ENCODE measurements at regions not wholly inside any gene's neighbourhood (a gene's known extent, or its start where the extent isn't known, plus 50 kb on each side); places are given as distances from the start of the nearest gene placed in this dataset.

- DNase-seq, result no peak
- Mint-ChIP-seq H3K27me3 (ENCODE audit: low read depth) (no peaks in the 10 kb centered on the region), H3K4me1 (ENCODE audit: low read depth) (no peaks in the 10 kb centered on the region), H3K27ac (no peak overlapping the region), H3K4me3 (no peak overlapping the region), H3K9me3 (ENCODE audit: insufficient read depth) (peaks cover 12% of the 10 kb centered on the region), H3K36me3 (ENCODE audit: low read depth) (no peaks in the 10 kb centered on the region)
- ChIA-PET POLR2A (no interaction called here), CTCF (no interaction called here)
- no peak for ATAC-seq
Observed at GRCh38 chr18:1191341-1191740, 286.7 kb downstream of the ADCYAP1 start.

GRCh38 chr18:1213126-1213525 is 308.5 kb downstream of the ADCYAP1 start:
- Mint-ChIP-seq H3K27me3 (ENCODE audit: low read depth) (no peaks in the 10 kb centered on the region), H3K9me3 (ENCODE audit: insufficient read depth) (peaks cover 21% of the 10 kb centered on the region), H3K4me3 (no peak overlapping the region), H3K36me3 (ENCODE audit: low read depth) (no peaks in the 10 kb centered on the region), H3K27ac (no peak overlapping the region), H3K4me1 (ENCODE audit: low read depth) (no peaks in the 10 kb centered on the region)
- ChIA-PET CTCF (no interaction called here), POLR2A (no interaction called here)
- ATAC-seq (no peak), DNase-seq (no peak)

DNA sequence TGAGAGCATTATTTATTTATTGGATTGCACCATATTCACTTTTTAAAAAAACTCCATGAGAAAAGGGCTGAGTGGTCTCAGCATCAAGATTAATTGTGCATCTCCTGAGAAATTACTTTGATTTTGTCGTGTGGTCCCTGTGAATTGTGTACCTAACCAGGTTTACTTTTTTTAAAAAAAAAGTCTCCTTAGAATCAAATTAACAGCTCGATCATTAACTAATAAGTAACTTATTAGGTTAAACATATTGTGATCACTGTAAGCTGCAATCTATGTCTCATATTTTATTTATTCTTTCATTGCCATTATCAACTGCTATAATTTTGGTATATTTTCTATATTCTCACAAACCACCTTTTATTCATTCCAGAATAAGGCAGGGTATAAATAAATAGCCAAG is 318.2 kb downstream of the ADCYAP1 start:
- H3K4me1 Mint-ChIP-seq (ENCODE audit: low read depth), result no peaks in the 10 kb centered on the region
- no peak overlapping the region for H3K4me3 Mint-ChIP-seq
- H3K36me3 Mint-ChIP-seq (ENCODE audit: low read depth), result no peaks in the 10 kb centered on the region
- DNase-seq (no peak), ATAC-seq (no peak)
- H3K27me3 Mint-ChIP-seq (ENCODE audit: low read depth), result no peaks in the 10 kb centered on the region
- ChIA-PET POLR2A (no interaction called here), CTCF (no interaction called here)
- H3K27ac Mint-ChIP-seq, result no peak overlapping the region
- peaks cover 11% of the 10 kb centered on the region for H3K9me3 Mint-ChIP-seq (ENCODE audit: insufficient read depth)

DNA sequence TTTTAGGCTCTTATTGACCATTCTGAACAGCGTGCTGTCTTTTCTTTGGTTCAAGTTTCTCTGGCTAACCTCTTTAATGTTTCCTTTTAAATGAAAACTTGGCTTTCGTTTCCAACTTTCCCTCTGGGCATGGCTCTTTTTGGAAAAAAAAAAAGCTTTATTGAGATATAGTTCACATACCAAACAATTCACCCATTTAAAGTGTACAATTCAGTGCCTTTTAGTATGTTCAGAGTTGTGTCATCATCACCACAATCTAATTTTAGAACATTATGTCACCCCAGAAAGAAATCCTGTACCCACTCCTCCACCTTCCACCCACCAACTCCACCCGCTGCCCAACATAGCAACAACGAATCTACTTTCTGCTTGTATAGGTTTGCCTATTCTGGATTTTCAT is 322.4 kb downstream of the ADCYAP1 start:
- Mint-ChIP-seq H3K27me3 (ENCODE audit: low read depth) (no peaks in the 10 kb centered on the region), H3K4me3 (no peak overlapping the region), H3K27ac (no peak overlapping the region), H3K9me3 (ENCODE audit: insufficient read depth) (peaks cover 5% of the 10 kb centered on the region), H3K36me3 (ENCODE audit: low read depth) (no peaks in the 10 kb centered on the region), H3K4me1 (ENCODE audit: low read depth) (no peaks in the 10 kb centered on the region)
- no peak for ATAC-seq
- ChIA-PET CTCF (no interaction called here), POLR2A (no interaction called here)
- no peak for DNase-seq

- no peak overlapping the region for H3K4me3 Mint-ChIP-seq
- ATAC-seq, result no peak
- ChIA-PET CTCF (no interaction called here), POLR2A (no interaction called here)
- DNase-seq, result no peak
- H3K4me1 Mint-ChIP-seq (ENCODE audit: low read depth), result no peaks in the 10 kb centered on the region
- no peak overlapping the region for H3K27ac Mint-ChIP-seq
- H3K36me3 Mint-ChIP-seq (ENCODE audit: low read depth), result no peaks in the 10 kb centered on the region
- no peaks in the 10 kb centered on the region for H3K27me3 Mint-ChIP-seq (ENCODE audit: low read depth)
- peaks cover 11% of the 10 kb centered on the region for H3K9me3 Mint-ChIP-seq (ENCODE audit: insufficient read depth)
Observed at GRCh38 chr18:1229634-1230033, 325.0 kb downstream of the ADCYAP1 start.

GRCh38 chr18:1232867-1233266 is 328.2 kb downstream of the ADCYAP1 start:
- no peak overlapping the region for H3K27ac Mint-ChIP-seq

DNA sequence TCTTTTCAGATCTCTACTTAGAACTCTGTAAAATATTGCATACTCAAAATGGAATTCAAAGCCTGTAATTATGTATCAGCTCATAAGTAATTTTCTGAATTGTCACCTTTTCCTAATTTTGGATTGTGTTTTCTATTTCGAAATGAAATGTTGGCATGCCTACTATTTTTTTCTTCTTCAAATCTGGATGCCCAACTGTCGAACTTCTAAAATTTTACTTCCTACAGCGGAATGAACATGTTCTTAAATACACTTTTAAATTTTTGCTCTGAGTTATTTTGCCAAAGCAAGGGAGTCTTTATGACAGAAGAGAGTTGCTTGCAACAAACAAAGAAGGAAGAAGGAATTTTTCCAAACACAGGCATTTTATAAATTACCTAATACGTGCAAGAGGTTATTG is 336.0 kb downstream of the ADCYAP1 start:
- Mint-ChIP-seq H3K36me3 (ENCODE audit: low read depth) (no peaks in the 10 kb centered on the region), H3K27ac (no peak overlapping the region), H3K27me3 (ENCODE audit: low read depth) (no peaks in the 10 kb centered on the region), H3K4me3 (no peak overlapping the region), H3K9me3 (ENCODE audit: insufficient read depth) (no peaks in the 10 kb centered on the region), H3K4me1 (ENCODE audit: low read depth) (no peaks in the 10 kb centered on the region)
- POLR2A ChIA-PET, result interaction anchor here (0.7 kb wide), 1 partner anchor 9 kb away, joined by 3 read pairs; no protein-coding TSS in a partner anchor
- CTCF ChIA-PET, result no interaction called here
- ATAC-seq (no peak), DNase-seq (no peak)

More at GRCh38 chr18:1232867-1233266, 328.2 kb downstream of the ADCYAP1 start:
- ChIA-PET POLR2A (no interaction called here), CTCF (no interaction called here)
- no peaks in the 10 kb centered on the region for H3K36me3 Mint-ChIP-seq (ENCODE audit: low read depth)
- H3K9me3 Mint-ChIP-seq (ENCODE audit: insufficient read depth), result peaks cover 14% of the 10 kb centered on the region
- H3K4me3 Mint-ChIP-seq, result no peak overlapping the region
- no peaks in the 10 kb centered on the region for H3K27me3 Mint-ChIP-seq (ENCODE audit: low read depth)
- H3K4me1 Mint-ChIP-seq (ENCODE audit: low read depth), result no peaks in the 10 kb centered on the region
- DNase-seq (no peak), ATAC-seq (no peak)

GRCh38 chr18:1244397-1245122 is 339.9 kb downstream of the ADCYAP1 start:
- ATAC-seq, result no peak
- H3K36me3 Mint-ChIP-seq (ENCODE audit: low read depth), result no peaks in the 10 kb centered on the region
- H3K27ac Mint-ChIP-seq, result no peak overlapping the region
- DNase-seq, result no peak
- H3K4me3 Mint-ChIP-seq, result no peak overlapping the region
- ChIA-PET POLR2A (no interaction called here), CTCF (no interaction called here)
- no peaks in the 10 kb centered on the region for H3K4me1 Mint-ChIP-seq (ENCODE audit: low read depth)
- H3K9me3 Mint-ChIP-seq (ENCODE audit: insufficient read depth), result no peaks in the 10 kb centered on the region
- no peaks in the 10 kb centered on the region for H3K27me3 Mint-ChIP-seq (ENCODE audit: low read depth)

- POLR2A ChIA-PET, result no interaction called here
- DNase-seq, result no peak
- Mint-ChIP-seq H3K9me3 (ENCODE audit: insufficient read depth) (no peaks in the 10 kb centered on the region), H3K4me3 (no peak overlapping the region), H3K27me3 (ENCODE audit: low read depth) (no peaks in the 10 kb centered on the region), H3K27ac (no peak overlapping the region), H3K36me3 (ENCODE audit: low read depth) (no peaks in the 10 kb centered on the region), H3K4me1 (ENCODE audit: low read depth) (no peaks in the 10 kb centered on the region)
- CTCF ChIA-PET, result no interaction called here
- no peak for ATAC-seq
Observed at GRCh38 chr18:1246827-1247226, 342.2 kb downstream of the ADCYAP1 start.

DNA sequence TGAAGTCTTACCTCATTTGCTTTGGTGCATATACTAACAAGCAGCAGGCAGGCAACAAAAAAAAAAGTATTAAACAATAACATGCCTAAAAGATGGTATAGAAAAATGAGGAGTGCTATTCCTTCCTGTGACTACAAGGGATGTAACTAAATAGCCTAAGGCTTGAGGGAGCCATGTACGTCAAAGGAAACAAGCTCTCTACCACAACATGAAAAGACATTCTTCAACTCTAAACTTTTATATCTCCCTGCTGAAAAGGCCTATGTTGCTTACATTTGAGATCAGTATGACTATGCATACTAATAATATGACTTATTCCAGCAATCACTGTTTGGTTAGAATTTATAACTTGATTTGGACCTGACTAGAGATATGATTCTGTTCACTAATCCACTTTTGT is 347.9 kb downstream of the ADCYAP1 start:
- no peak for DNase-seq
- ChIA-PET POLR2A (no interaction called here), CTCF (no interaction called here)
- Mint-ChIP-seq H3K9me3 (ENCODE audit: insufficient read depth) (peaks cover 9% of the 10 kb centered on the region), H3K27me3 (ENCODE audit: low read depth) (no peaks in the 10 kb centered on the region), H3K36me3 (ENCODE audit: low read depth) (no peaks in the 10 kb centered on the region), H3K4me1 (ENCODE audit: low read depth) (no peaks in the 10 kb centered on the region), H3K27ac (no peak overlapping the region), H3K4me3 (no peak overlapping the region)
- ATAC-seq, result no peak

GRCh38 chr18:1252936-1253335 is 348.3 kb downstream of the ADCYAP1 start:
- Mint-ChIP-seq H3K36me3 (ENCODE audit: low read depth) (no peaks in the 10 kb centered on the region), H3K4me1 (ENCODE audit: low read depth) (no peaks in the 10 kb centered on the region), H3K9me3 (ENCODE audit: insufficient read depth) (peaks cover 9% of the 10 kb centered on the region), H3K27ac (no peak overlapping the region), H3K27me3 (ENCODE audit: low read depth) (no peaks in the 10 kb centered on the region), H3K4me3 (no peak overlapping the region)
- ChIA-PET POLR2A (no interaction called here), CTCF (no interaction called here)
- DNase-seq, result no peak
- ATAC-seq, result no peak

- no peaks in the 10 kb centered on the region for H3K27me3 Mint-ChIP-seq (ENCODE audit: low read depth)
- H3K27ac Mint-ChIP-seq, result no peak overlapping the region
- ATAC-seq, result no peak
- no peaks in the 10 kb centered on the region for H3K36me3 Mint-ChIP-seq (ENCODE audit: low read depth)
- H3K4me1 Mint-ChIP-seq (ENCODE audit: low read depth), result no peaks in the 10 kb centered on the region
- H3K4me3 Mint-ChIP-seq, result no peak overlapping the region
- ChIA-PET POLR2A (no interaction called here), CTCF (no interaction called here)
- H3K9me3 Mint-ChIP-seq (ENCODE audit: insufficient read depth), result peaks cover 9% of the 10 kb centered on the region
- no peak for DNase-seq
Observed at GRCh38 chr18:1253827-1254226, 349.2 kb downstream of the ADCYAP1 start.

- Mint-ChIP-seq H3K36me3 (ENCODE audit: low read depth) (no peaks in the 10 kb centered on the region), H3K4me1 (ENCODE audit: low read depth) (no peaks in the 10 kb centered on the region), H3K9me3 (ENCODE audit: insufficient read depth) (peaks cover 13% of the 10 kb centered on the region), H3K4me3 (no peak overlapping the region), H3K27ac (no peak overlapping the region), H3K27me3 (ENCODE audit: low read depth) (no peaks in the 10 kb centered on the region)
- ChIA-PET POLR2A (no interaction called here), CTCF (no interaction called here)
- DNase-seq (no peak), ATAC-seq (no peak)
Observed at GRCh38 chr18:1261054-1261453, 356.4 kb downstream of the ADCYAP1 start.

All from activated CD8-positive, alpha-beta T cell treated with anti-CD3 and anti-CD28 coated beads, Interleukin-2, amount 10 ng/mL, durations not matched to agents 7 days and 5 days (primary cell).